Fibroblast of lung (primary cell): ENCODE measurements at regions not wholly inside any gene's neighbourhood (a gene's known extent, or its start where the extent isn't known, plus 50 kb on each side); places are given as distances from the start of the nearest gene placed in this dataset.

ENCODE experiments used
- DNase-seq, 2 donors: peaks; one replicate each; pipeline versions ENCODE4 v3.0.0 to v3.0.0-alpha.2; 2010; ENCODE audit warnings: low read depth in 2 of 2
- H2AFZ ChIP-seq: 2 replicates; pipeline ENCODE4 v1.5.1; 2012; ENCODE audit warnings: low read length, control low read depth, inconsistent platforms
- H3K27ac ChIP-seq: 2 replicates; pipeline ENCODE4 v1.5.1; 2011; ENCODE audit warnings: low read length, control low read depth; ENCODE audit not compliant: insufficient read depth
- H3K27me3 ChIP-seq: 2 replicates; pipeline ENCODE4 v1.5.1; 2011; ENCODE audit warnings: mild to moderate bottlenecking, low read length; ENCODE audit not compliant: control insufficient read depth, insufficient read depth
- H3K36me3 ChIP-seq: 2 replicates; pipeline ENCODE4 v1.5.1; 2011; ENCODE audit warnings: low read length; ENCODE audit not compliant: control insufficient read depth, insufficient read depth
- H3K4me1 ChIP-seq: 2 replicates; pipeline ENCODE4 v1.5.1; 2011; ENCODE audit warnings: low read length; ENCODE audit not compliant: control insufficient read depth, insufficient read depth; ENCODE audit errors: extremely low read depth
- H3K4me2 ChIP-seq: 2 replicates; pipeline ENCODE4 v1.5.1; 2011; ENCODE audit warnings: low read length, control low read depth; ENCODE audit not compliant: insufficient read depth; ENCODE audit errors: extremely low read depth
- H3K4me3 ChIP-seq, 4 experiments: fragments of 200-600 bp in 1 of 4; sonication (generic) in 1 of 4; replicated peaks in 1 of 4; 2 replicates each; pipeline ENCODE4 v1.5.1; 2011 to 2016; ENCODE audit warnings: low read length in 4 of 4, low read depth in 3 of 4, mild to moderate bottlenecking in 3 of 4, control low read depth in 2 of 4, inconsistent platforms in 1 of 4, mixed read lengths in 1 of 4; ENCODE audit not compliant: insufficient read depth in 1 of 4; ENCODE audit errors: control extremely low read depth in 1 of 4
- H3K79me2 ChIP-seq: 2 replicates; pipeline ENCODE4 v1.5.1; 2012; ENCODE audit warnings: mild to moderate bottlenecking, low read length, inconsistent platforms; ENCODE audit not compliant: control insufficient read depth, insufficient read depth
- H3K9ac ChIP-seq: 2 replicates; pipeline ENCODE4 v1.5.1; 2011; ENCODE audit warnings: mild to moderate bottlenecking, low read length, control low read depth; ENCODE audit not compliant: insufficient read depth
- H3K9me3 ChIP-seq: 2 replicates; pipeline ENCODE4 v1.5.1; 2012; ENCODE audit warnings: low read depth, low read length; ENCODE audit not compliant: control insufficient read depth, insufficient read depth
- H4K20me1 ChIP-seq: 2 replicates; pipeline ENCODE4 v1.5.1; 2011; ENCODE audit warnings: low read length; ENCODE audit not compliant: control insufficient read depth, insufficient read depth; ENCODE audit errors: extremely low read depth
- EZH2 ChIP-seq: IDR thresholded peaks from 2 replicates; pipeline ENCODE4 v1.5.1; 2012; ENCODE audit warnings: low read length, control low read depth, mild to moderate bottlenecking; ENCODE audit errors: missing control alignments
- TF ChIP-seq, protein P1 (sequence below), 2 donors: IDR thresholded peaks in 1 of 2; conservative IDR thresholded peaks in 1 of 2; 1 replicate in 1 of 2; 2 replicates in 1 of 2; pipeline ENCODE4 v1.5.1; 2011 to 2012; ENCODE audit warnings: low read length in 2 of 2, control low read depth in 1 of 2, inconsistent platforms in 1 of 2, low read depth in 1 of 2, mild to moderate bottlenecking in 1 of 2

DNA sequence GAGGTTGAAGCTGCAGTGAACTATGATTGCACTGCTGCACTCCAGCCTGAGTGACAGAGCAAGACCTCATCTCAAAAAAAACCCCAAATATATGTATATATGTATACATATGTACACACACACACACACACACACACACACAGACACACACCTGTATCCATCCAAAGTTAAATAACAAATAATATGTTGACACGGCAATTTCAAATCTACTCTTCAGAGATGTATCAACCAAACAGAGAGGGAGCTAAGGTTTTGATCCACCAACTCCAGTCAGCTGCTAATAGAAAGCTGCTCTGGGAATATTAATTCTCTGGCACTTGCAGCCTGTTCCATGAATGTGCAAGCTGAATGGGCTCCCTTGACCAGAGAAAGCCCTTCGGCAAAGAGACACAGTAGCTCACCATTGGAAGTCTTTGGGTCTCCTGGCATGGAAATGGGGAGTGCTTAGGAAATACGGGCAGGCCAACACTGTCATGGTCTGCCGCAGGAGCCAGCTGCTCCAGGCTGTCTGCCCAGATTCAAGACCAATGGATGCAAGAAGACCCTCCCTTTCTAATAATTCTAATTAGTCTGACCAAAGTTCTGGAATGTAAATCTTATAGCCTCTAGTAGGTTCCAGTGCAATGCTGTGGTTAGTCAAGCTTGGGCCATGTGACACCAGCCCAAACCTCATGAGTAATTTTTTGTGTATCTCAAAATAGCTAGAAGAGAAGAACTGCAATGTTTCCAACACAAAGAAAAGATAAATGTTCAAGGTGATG, 299.8 kb downstream of the KBTBD8 start:
- no peak overlapping the region for H3K4me3 ChIP-seq
- no peaks in the 10 kb centered on the region for H3K4me1 ChIP-seq
- no peaks in the 10 kb centered on the region for H3K36me3 ChIP-seq
- no peaks in the 10 kb centered on the region for H4K20me1 ChIP-seq
- no peak for TF ChIP-seq EZH2
- TF ChIP-seq, protein P1, sequence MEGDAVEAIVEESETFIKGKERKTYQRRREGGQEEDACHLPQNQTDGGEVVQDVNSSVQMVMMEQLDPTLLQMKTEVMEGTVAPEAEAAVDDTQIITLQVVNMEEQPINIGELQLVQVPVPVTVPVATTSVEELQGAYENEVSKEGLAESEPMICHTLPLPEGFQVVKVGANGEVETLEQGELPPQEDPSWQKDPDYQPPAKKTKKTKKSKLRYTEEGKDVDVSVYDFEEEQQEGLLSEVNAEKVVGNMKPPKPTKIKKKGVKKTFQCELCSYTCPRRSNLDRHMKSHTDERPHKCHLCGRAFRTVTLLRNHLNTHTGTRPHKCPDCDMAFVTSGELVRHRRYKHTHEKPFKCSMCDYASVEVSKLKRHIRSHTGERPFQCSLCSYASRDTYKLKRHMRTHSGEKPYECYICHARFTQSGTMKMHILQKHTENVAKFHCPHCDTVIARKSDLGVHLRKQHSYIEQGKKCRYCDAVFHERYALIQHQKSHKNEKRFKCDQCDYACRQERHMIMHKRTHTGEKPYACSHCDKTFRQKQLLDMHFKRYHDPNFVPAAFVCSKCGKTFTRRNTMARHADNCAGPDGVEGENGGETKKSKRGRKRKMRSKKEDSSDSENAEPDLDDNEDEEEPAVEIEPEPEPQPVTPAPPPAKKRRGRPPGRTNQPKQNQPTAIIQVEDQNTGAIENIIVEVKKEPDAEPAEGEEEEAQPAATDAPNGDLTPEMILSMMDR (conservative IDR thresholded peaks at IDR 0.05 in 1 of 2, IDR thresholded peaks at IDR 0.05 in 1 of 2; ENCODE audit: low read depth in 1 of 2, low read length in 2 of 2), result no peak
- no peak overlapping the region for H2AFZ ChIP-seq
- no peak for DNase-seq
- no peaks in the 10 kb centered on the region for H3K27me3 ChIP-seq
- H3K79me2 ChIP-seq, result no peaks in the 10 kb centered on the region
- no peak overlapping the region for H3K27ac ChIP-seq
- no peak overlapping the region for H3K9ac ChIP-seq
- no peak overlapping the region for H3K4me2 ChIP-seq
- H3K9me3 ChIP-seq, result no peaks in the 10 kb centered on the region

DNA sequence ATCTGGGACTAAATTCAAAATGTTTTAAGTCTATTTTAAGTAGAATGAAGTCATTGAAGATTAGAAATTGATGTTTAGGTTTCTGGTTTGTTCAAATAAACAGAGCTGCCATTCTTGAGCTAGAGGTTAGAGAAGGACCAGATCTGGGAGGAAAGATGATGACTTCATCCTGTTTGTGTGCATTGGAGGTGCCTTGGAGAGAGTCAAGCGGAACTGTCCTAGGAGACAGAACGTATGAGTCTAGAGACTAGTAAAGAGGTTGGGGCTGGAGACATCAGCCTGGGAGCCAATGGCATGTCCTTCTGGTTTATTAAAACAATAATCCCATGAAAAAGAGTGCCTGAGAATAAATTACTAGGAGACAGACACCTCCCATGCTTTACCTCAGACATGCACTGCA, 303.4 kb downstream of the KBTBD8 start:
- H3K9ac ChIP-seq, result no peak overlapping the region
- H3K36me3 ChIP-seq, result no peaks in the 10 kb centered on the region
- no peaks in the 10 kb centered on the region for H3K79me2 ChIP-seq
- DNase-seq, result no peak
- no peak overlapping the region for H3K4me3 ChIP-seq
- TF ChIP-seq, protein P1 (conservative IDR thresholded peaks at IDR 0.05 in 1 of 2, IDR thresholded peaks at IDR 0.05 in 1 of 2; ENCODE audit: low read depth in 1 of 2, low read length in 2 of 2), result no peak
- TF ChIP-seq EZH2, result no peak
- H2AFZ ChIP-seq, result no peak overlapping the region
- H3K27me3 ChIP-seq, result no peaks in the 10 kb centered on the region
- no peak overlapping the region for H3K4me2 ChIP-seq
- no peaks in the 10 kb centered on the region for H3K4me1 ChIP-seq
- no peak overlapping the region for H3K27ac ChIP-seq
- H3K9me3 ChIP-seq, result no peaks in the 10 kb centered on the region
- no peaks in the 10 kb centered on the region for H4K20me1 ChIP-seq

DNA sequence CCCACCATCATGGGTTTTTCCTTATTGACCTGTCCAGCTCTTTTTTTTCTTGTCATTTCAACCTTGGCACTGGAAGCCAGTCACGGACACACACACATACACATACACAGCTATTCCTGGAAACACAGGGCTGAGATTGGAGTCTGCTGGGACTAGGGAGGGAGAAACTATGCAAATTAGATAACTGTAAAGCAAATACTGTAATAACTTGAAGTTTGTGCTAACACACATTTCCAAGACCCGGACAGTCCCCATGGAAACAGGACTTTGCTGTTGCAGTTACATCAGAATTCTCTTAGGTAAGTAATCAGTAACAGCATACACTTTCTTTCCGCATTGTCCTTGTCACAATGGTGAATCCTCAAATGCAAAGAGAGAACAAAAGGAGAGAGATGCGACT, 304.4 kb downstream of the KBTBD8 start:
- no peak overlapping the region for H3K4me3 ChIP-seq
- no peak overlapping the region for H3K27ac ChIP-seq
- H3K4me2 ChIP-seq, result no peak overlapping the region
- no peak for DNase-seq
- no peaks in the 10 kb centered on the region for H3K4me1 ChIP-seq
- no peaks in the 10 kb centered on the region for H4K20me1 ChIP-seq
- no peaks in the 10 kb centered on the region for H3K79me2 ChIP-seq
- H3K36me3 ChIP-seq, result no peaks in the 10 kb centered on the region
- TF ChIP-seq, protein P1 (conservative IDR thresholded peaks at IDR 0.05 in 1 of 2, IDR thresholded peaks at IDR 0.05 in 1 of 2; ENCODE audit: low read depth in 1 of 2, low read length in 2 of 2), result no peak
- no peak for TF ChIP-seq EZH2
- H3K9ac ChIP-seq, result no peak overlapping the region
- H2AFZ ChIP-seq, result no peak overlapping the region
- H3K27me3 ChIP-seq, result no peaks in the 10 kb centered on the region
- H3K9me3 ChIP-seq, result no peaks in the 10 kb centered on the region
